ENCODE measurements at regions not wholly inside any gene's neighbourhood (a gene's known extent, or its start where the extent isn't known, plus 50 kb on each side); places are given as distances from the start of the nearest gene placed in this dataset.

DNA sequence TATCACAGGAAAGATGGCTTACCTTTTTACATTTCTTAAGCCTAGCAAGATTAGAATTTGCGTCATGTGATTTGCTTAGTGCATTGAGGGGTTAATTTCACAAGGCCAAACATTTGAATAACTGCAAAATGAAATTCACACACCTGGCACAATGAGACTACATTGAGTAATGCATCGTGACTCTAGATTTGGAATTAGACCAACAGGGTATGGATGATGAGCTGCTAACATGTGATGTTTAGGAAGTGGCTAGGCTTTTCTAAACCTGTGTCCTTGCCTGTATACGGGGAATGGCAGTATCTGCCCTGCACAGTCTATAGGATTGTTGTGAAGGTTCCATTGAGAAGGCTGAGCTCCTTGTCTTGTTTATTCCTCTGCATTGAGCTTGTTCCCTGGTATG is 160.1 kb downstream of the MFSD1 start:
- TF ChIP-seq, protein P1, sequence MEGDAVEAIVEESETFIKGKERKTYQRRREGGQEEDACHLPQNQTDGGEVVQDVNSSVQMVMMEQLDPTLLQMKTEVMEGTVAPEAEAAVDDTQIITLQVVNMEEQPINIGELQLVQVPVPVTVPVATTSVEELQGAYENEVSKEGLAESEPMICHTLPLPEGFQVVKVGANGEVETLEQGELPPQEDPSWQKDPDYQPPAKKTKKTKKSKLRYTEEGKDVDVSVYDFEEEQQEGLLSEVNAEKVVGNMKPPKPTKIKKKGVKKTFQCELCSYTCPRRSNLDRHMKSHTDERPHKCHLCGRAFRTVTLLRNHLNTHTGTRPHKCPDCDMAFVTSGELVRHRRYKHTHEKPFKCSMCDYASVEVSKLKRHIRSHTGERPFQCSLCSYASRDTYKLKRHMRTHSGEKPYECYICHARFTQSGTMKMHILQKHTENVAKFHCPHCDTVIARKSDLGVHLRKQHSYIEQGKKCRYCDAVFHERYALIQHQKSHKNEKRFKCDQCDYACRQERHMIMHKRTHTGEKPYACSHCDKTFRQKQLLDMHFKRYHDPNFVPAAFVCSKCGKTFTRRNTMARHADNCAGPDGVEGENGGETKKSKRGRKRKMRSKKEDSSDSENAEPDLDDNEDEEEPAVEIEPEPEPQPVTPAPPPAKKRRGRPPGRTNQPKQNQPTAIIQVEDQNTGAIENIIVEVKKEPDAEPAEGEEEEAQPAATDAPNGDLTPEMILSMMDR (tag by site-specific recombination; IDR thresholded peaks at IDR 0.05): no peak
- no peak for TF ChIP-seq ZNF843 (tag by site-specific recombination; IDR thresholded peaks at IDR 0.05)
- TF ChIP-seq, protein P2, sequence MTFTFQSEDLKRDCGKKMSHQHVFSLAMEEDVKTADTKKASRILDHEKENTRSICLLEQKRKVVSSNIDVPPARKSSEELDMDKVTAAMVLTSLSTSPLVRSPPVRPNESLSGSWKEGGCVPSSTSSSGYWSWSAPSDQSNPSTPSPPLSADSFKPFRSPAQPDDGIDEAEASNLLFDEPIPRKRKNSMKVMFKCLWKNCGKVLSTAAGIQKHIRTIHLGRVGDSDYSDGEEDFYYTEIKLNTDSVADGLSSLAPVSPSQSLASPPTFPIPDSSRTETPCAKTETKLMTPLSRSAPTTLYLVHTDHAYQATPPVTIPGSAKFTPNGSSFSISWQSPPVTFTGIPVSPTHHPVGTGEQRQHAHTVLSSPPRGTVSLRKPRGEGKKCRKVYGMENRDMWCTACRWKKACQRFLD (tag by site-specific recombination; IDR thresholded peaks at IDR 0.05): no peak

Measured in HEK293 (cell line).